GM12891 (cell line): ENCODE measurements at regions not wholly inside any gene's neighbourhood (a gene's known extent, or its start where the extent isn't known, plus 50 kb on each side); places are given as distances from the start of the nearest gene placed in this dataset.

ENCODE experiments used
- PAX5 ChIP-seq: IDR thresholded peaks from 2 replicates; pipeline ENCODE4 v1.6.1; 2011; ENCODE audit warnings: low read length, moderate library complexity, mild to moderate bottlenecking; ENCODE audit not compliant: insufficient read depth, severe bottlenecking
- POLR2A ChIP-seq: IDR thresholded peaks from 2 replicates; pipeline ENCODE4 v1.6.1; 2011; ENCODE audit warnings: low read depth, low read length, control low read depth
- POLR2AphosphoS5 ChIP-seq: IDR thresholded peaks from 2 replicates; pipeline ENCODE4 v1.6.1; 2011; ENCODE audit warnings: low read depth, low read length, control low read depth
- POU2F2 ChIP-seq: IDR thresholded peaks from 2 replicates; pipeline ENCODE4 v1.6.1; 2011; ENCODE audit warnings: low read depth, mild to moderate bottlenecking, control low read depth, low read length, moderate library complexity
- SPI1 ChIP-seq: IDR thresholded peaks from 2 replicates; pipeline ENCODE4 v1.6.1; 2011; ENCODE audit warnings: low read depth, low read length, control low read depth
- TAF1 ChIP-seq: IDR thresholded peaks from 2 replicates; pipeline ENCODE4 v1.6.1; 2011; ENCODE audit warnings: low read depth, low read length, control low read depth

- TF ChIP-seq SPI1 (no peak), POLR2A (no peak), TAF1 (no peak), POLR2AphosphoS5 (no peak), POU2F2 (no peak), PAX5 (no peak)
Observed at GRCh38 chr6:96276305-96276704, 245.3 kb upstream of the UFL1 start.
